ENCODE measurements at regions not wholly inside any gene's neighbourhood (a gene's known extent, or its start where the extent isn't known, plus 50 kb on each side); places are given as distances from the start of the nearest gene placed in this dataset.
A peak's percentile ranks its signal among the peaks of the same experiment; 100 is the strongest.

GRCh38 chr3:153385343-153385742 lies 223.3 kb downstream of the RAP2B start:
- Histone ChIP-seq H3K79me1 (ENCODE audit: low read length) (no peaks in the 10 kb centered on the region), H3K36me3 (ENCODE audit: control insufficient read depth in 1 of 2, insufficient read depth in 2 of 2, low read length in 2 of 2) (no peaks in the 10 kb centered on the region), H2BK120ac (ENCODE audit: insufficient read depth, low read length, poor library complexity) (no peak overlapping the region), H3K23ac (ENCODE audit: low read length) (peak overlapping the region; percentile 95), H3K4me1 (ENCODE audit: control insufficient read depth in 1 of 2, insufficient read depth in 2 of 2, low read length in 2 of 2) (no peaks in the 10 kb centered on the region), H4K8ac (ENCODE audit: low read depth, low read length) (no peak overlapping the region), H3K9ac (ENCODE audit: low read length) (no peak overlapping the region), H2BK5ac (ENCODE audit: low read depth, low read length, poor library complexity) (no peak overlapping the region), H4K12ac (ENCODE audit: low read depth, low read length) (no peak overlapping the region), H4K91ac (ENCODE audit: low read depth, low read length) (no peak overlapping the region), H3K4ac (ENCODE audit: low read depth, low read length) (no peak overlapping the region), H2AK5ac (ENCODE audit: low read length) (no peak overlapping the region), H3K4me3 (ENCODE audit: low read depth, low read length) (no peak overlapping the region), H3K79me2 (ENCODE audit: control insufficient read depth, insufficient read depth, low read length, poor library complexity) (no peaks in the 10 kb centered on the region), H3K27ac (ENCODE audit: low read depth, low read length) (no peak overlapping the region), H3K14ac (ENCODE audit: low read length) (no peak overlapping the region), H3K27me3 (ENCODE audit: insufficient read depth, low read length) (no peaks in the 10 kb centered on the region), H3K4me2 (ENCODE audit: low read length) (no peak overlapping the region), H2AFZ (ENCODE audit: insufficient read depth, low read length, poor library complexity) (no peak overlapping the region), H2BK12ac (ENCODE audit: low read length) (no peak overlapping the region), H3K18ac (ENCODE audit: low read length) (no peak overlapping the region), H3K9me3 (ENCODE audit: insufficient read depth, low read depth, low read length) (no peaks in the 10 kb centered on the region)
- DNase-seq = no peak

- Histone ChIP-seq H3K18ac (ENCODE audit: low read length) (no peak overlapping the region), H2BK5ac (ENCODE audit: low read depth, low read length, poor library complexity) (no peak overlapping the region), H3K4me2 (ENCODE audit: low read length) (no peak overlapping the region), H3K23ac (ENCODE audit: low read length) (no peak overlapping the region), H2AFZ (ENCODE audit: insufficient read depth, low read length, poor library complexity) (no peak overlapping the region), H2BK12ac (ENCODE audit: low read length) (no peak overlapping the region), H2AK5ac (ENCODE audit: low read length) (no peak overlapping the region), H4K91ac (ENCODE audit: low read depth, low read length) (no peak overlapping the region), H3K79me1 (ENCODE audit: low read length) (no peaks in the 10 kb centered on the region), H3K4me3 (ENCODE audit: low read depth, low read length) (no peak overlapping the region), H4K8ac (ENCODE audit: low read depth, low read length) (no peak overlapping the region), H3K4ac (ENCODE audit: low read depth, low read length) (no peak overlapping the region), H3K27me3 (ENCODE audit: insufficient read depth, low read length) (no peaks in the 10 kb centered on the region), H3K4me1 (ENCODE audit: control insufficient read depth in 1 of 2, insufficient read depth in 2 of 2, low read length in 2 of 2) (no peaks in the 10 kb centered on the region), H3K79me2 (ENCODE audit: control insufficient read depth, insufficient read depth, low read length, poor library complexity) (no peaks in the 10 kb centered on the region), H3K9ac (ENCODE audit: low read length) (no peak overlapping the region), H3K27ac (ENCODE audit: low read depth, low read length) (no peak overlapping the region), H3K14ac (ENCODE audit: low read length) (no peak overlapping the region), H4K12ac (ENCODE audit: low read depth, low read length) (no peak overlapping the region), H3K9me3 (ENCODE audit: insufficient read depth, low read depth, low read length) (peaks cover 1% of the 10 kb centered on the region), H3K36me3 (ENCODE audit: control insufficient read depth in 1 of 2, insufficient read depth in 2 of 2, low read length in 2 of 2) (no peaks in the 10 kb centered on the region), H2BK120ac (ENCODE audit: insufficient read depth, low read length, poor library complexity) (no peak overlapping the region)
- DNase-seq = no peak
- no CpG with 5 or more reads among the region's 2 CpGs for WGBS (ENCODE audit: extremely low coverage, insufficient coverage, insufficient read length)
These were observed 230.3 kb downstream of the RAP2B start for GRCh38 chr3:153392363-153392762.

DNA sequence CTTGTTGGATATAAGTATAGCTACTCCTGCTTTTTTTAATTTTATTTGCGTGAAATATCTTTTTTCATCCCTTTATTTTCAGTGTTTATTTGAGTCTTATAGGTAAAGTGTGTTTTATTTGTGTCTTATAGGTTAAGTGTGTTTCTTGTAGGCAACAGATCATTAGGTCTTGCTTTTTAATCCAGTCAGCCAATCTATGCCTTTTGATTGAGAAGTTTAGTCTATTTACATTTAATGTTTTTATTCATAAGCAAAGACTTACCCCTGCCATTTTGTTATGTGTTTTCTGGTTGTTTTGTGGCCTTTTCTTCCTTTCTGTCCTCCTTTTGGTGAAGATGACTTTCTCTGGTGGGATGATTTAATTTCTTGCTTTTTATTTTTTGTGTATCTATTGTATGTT lies 232.0 kb downstream of the RAP2B start:
- Histone ChIP-seq H3K9me3 (ENCODE audit: insufficient read depth, low read depth, low read length) (peaks cover 1% of the 10 kb centered on the region), H3K18ac (ENCODE audit: low read length) (no peak overlapping the region), H2AK5ac (ENCODE audit: low read length) (no peak overlapping the region), H2AFZ (ENCODE audit: insufficient read depth, low read length, poor library complexity) (no peak overlapping the region), H3K79me2 (ENCODE audit: control insufficient read depth, insufficient read depth, low read length, poor library complexity) (no peaks in the 10 kb centered on the region), H3K27ac (ENCODE audit: low read depth, low read length) (no peak overlapping the region), H3K23ac (ENCODE audit: low read length) (no peak overlapping the region), H3K9ac (ENCODE audit: low read length) (no peak overlapping the region), H3K4me3 (ENCODE audit: low read depth, low read length) (no peak overlapping the region), H3K36me3 (ENCODE audit: control insufficient read depth in 1 of 2, insufficient read depth in 2 of 2, low read length in 2 of 2) (no peaks in the 10 kb centered on the region), H3K4me2 (ENCODE audit: low read length) (no peak overlapping the region), H4K8ac (ENCODE audit: low read depth, low read length) (no peak overlapping the region), H4K12ac (ENCODE audit: low read depth, low read length) (no peak overlapping the region), H3K14ac (ENCODE audit: low read length) (no peak overlapping the region), H2BK12ac (ENCODE audit: low read length) (no peak overlapping the region), H3K4ac (ENCODE audit: low read depth, low read length) (no peak overlapping the region), H4K91ac (ENCODE audit: low read depth, low read length) (no peak overlapping the region), H2BK120ac (ENCODE audit: insufficient read depth, low read length, poor library complexity) (no peak overlapping the region), H3K4me1 (ENCODE audit: control insufficient read depth in 1 of 2, insufficient read depth in 2 of 2, low read length in 2 of 2) (no peaks in the 10 kb centered on the region), H3K27me3 (ENCODE audit: insufficient read depth, low read length) (no peaks in the 10 kb centered on the region), H3K79me1 (ENCODE audit: low read length) (no peaks in the 10 kb centered on the region), H2BK5ac (ENCODE audit: low read depth, low read length, poor library complexity) (no peak overlapping the region)
- no peak for DNase-seq
- WGBS (ENCODE audit: extremely low coverage, insufficient coverage, insufficient read length) = no CpG with 5 or more reads among the region's 1 CpG

GRCh38 chr3:153396581-153396980 lies 234.6 kb downstream of the RAP2B start:
- H2BK5ac ChIP-seq (ENCODE audit: low read depth, low read length, poor library complexity) = no peak overlapping the region
- H2BK12ac ChIP-seq (ENCODE audit: low read length) = no peak overlapping the region
- H3K14ac ChIP-seq (ENCODE audit: low read length) = no peak overlapping the region
- H3K27ac ChIP-seq (ENCODE audit: low read depth, low read length) = no peak overlapping the region
- no peaks in the 10 kb centered on the region for H3K27me3 ChIP-seq (ENCODE audit: insufficient read depth, low read length)
- no peak overlapping the region for H3K18ac ChIP-seq (ENCODE audit: low read length)
- H3K23ac ChIP-seq (ENCODE audit: low read length) = no peak overlapping the region
- H3K36me3 ChIP-seq (ENCODE audit: control insufficient read depth in 1 of 2, insufficient read depth in 2 of 2, low read length in 2 of 2) = no peaks in the 10 kb centered on the region
- WGBS (ENCODE audit: extremely low coverage, insufficient coverage, insufficient read length) = no CpG with 5 or more reads among the region's 2 CpGs
- H3K4me2 ChIP-seq (ENCODE audit: low read length) = no peak overlapping the region
- H3K4me3 ChIP-seq (ENCODE audit: low read depth, low read length) = no peak overlapping the region
- no peak overlapping the region for H2AK5ac ChIP-seq (ENCODE audit: low read length)
- H2BK120ac ChIP-seq (ENCODE audit: insufficient read depth, low read length, poor library complexity) = no peak overlapping the region
- DNase-seq = no peak
- no peaks in the 10 kb centered on the region for H3K79me2 ChIP-seq (ENCODE audit: control insufficient read depth, insufficient read depth, low read length, poor library complexity)
- no peak overlapping the region for H3K4ac ChIP-seq (ENCODE audit: low read depth, low read length)
- peaks cover 1% of the 10 kb centered on the region for H3K9me3 ChIP-seq (ENCODE audit: insufficient read depth, low read depth, low read length)
- H4K12ac ChIP-seq (ENCODE audit: low read depth, low read length) = no peak overlapping the region
- no peak overlapping the region for H4K91ac ChIP-seq (ENCODE audit: low read depth, low read length)
- H3K4me1 ChIP-seq (ENCODE audit: control insufficient read depth in 1 of 2, insufficient read depth in 2 of 2, low read length in 2 of 2) = no peaks in the 10 kb centered on the region
- no peak overlapping the region for H4K8ac ChIP-seq (ENCODE audit: low read depth, low read length)
- no peak overlapping the region for H3K9ac ChIP-seq (ENCODE audit: low read length)
- H2AFZ ChIP-seq (ENCODE audit: insufficient read depth, low read length, poor library complexity) = no peak overlapping the region
- no peaks in the 10 kb centered on the region for H3K79me1 ChIP-seq (ENCODE audit: low read length)

Measured in trophoblast cell (in vitro differentiated cells and primary cell).